ENCODE measurements at regions not wholly inside any gene's neighbourhood (a gene's known extent, or its start where the extent isn't known, plus 50 kb on each side); places are given as distances from the start of the nearest gene placed in this dataset.

GRCh38 chr6:155509743-155510475, 54.3 kb upstream of the NOX3 start:
- Histone ChIP-seq H3K4me3 (ENCODE audit: low read depth, low read length) (no peak overlapping the region), H3K36me3 (ENCODE audit: insufficient read depth, low read length) (no peaks in the 10 kb centered on the region), H3K27me3 (ENCODE audit: insufficient read depth, low read length) (no peaks in the 10 kb centered on the region), H3K27ac (ENCODE audit: low read depth, low read length) (no peak overlapping the region), H2AFZ (ENCODE audit: low read length, unreplicated experiment) (no peak overlapping the region), H3K79me2 (ENCODE audit: control insufficient read depth, insufficient read depth, low read length, unreplicated experiment) (no peaks in the 10 kb centered on the region), H3K4me1 (ENCODE audit: control insufficient read depth, insufficient read depth, low read length, unreplicated experiment) (no peaks in the 10 kb centered on the region)

DNA sequence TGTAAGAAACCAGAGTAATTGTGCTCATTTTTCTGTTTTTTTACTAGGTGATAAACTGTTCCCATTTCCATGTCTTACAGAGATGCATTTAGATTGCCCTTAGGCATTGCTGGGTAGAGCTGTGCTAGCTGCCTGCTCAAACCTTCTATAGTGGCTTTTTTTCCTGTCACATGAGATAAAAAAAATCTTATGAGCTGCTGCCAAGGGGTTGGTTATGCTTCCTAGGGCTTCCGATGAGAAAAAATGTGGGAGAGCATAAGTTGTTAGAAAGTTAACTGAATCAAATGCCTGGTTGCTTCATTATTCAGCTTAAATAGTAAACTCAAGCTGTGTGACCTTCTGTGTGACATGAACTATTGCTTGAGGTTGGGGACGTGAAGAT, 50.0 kb upstream of the NOX3 start:
- no peak overlapping the region for H3K4me3 ChIP-seq (ENCODE audit: low read depth, low read length)
- peak overlapping the region; percentile 4 for H2AFZ ChIP-seq (ENCODE audit: low read length, unreplicated experiment)
- no peak overlapping the region for H3K27ac ChIP-seq (ENCODE audit: low read depth, low read length)

More for the DNA sequence above, 50.0 kb upstream of the NOX3 start:
- Histone ChIP-seq H3K4me1 (ENCODE audit: control insufficient read depth, insufficient read depth, low read length, unreplicated experiment) (no peaks in the 10 kb centered on the region), H3K36me3 (ENCODE audit: insufficient read depth, low read length) (no peaks in the 10 kb centered on the region), H3K79me2 (ENCODE audit: control insufficient read depth, insufficient read depth, low read length, unreplicated experiment) (no peaks in the 10 kb centered on the region), H3K27me3 (ENCODE audit: insufficient read depth, low read length) (no peaks in the 10 kb centered on the region)
